IPS-NIHi7 (cell line): ENCODE measurements at regions not wholly inside any gene's neighbourhood (a gene's known extent, or its start where the extent isn't known, plus 50 kb on each side); places are given as distances from the start of the nearest gene placed in this dataset.

Experiments
- DNase-seq: peaks from one replicate; pipeline ENCODE4 v3.0.0; 2012; ENCODE audit warnings: mixed read lengths; ENCODE audit errors: extremely low spot score

DNA sequence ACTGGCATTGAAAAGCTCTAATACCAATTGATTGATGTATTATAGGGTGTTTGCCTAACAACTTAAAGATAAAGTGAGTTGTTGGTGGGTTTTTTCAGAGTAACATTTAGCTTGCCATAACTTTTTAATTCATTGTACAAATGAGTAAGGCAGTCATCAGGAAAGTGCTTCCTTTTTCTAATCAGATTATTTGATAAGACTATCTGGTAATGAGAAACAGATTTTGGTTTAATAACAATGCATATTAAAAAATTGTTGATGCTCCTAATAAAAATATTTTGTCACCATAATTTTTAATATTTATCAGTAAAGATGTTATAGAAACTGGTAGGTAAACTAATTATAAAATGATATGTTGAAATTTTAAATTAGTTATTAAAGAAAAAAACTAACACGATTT is 51.3 kb downstream of the BLTP1 start:
- no peak for DNase-seq

DNA sequence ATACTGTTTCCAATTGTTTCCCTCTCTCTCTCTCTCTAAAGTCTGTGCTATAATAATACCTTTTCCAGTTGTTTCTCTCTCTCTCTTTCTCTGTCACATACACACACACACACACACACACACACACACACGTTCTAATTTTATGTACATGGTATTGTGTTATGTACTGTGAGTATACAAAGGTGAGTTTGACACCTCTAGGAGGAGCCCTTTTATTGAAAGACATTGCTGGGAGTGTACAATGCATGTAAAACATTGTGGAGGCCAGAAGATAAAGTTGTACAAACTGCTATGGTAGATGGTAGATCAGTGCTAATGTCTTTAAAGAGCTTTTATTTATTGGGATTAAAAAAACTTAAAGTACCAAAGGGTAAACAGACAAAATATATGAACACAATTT is 53.6 kb downstream of the BLTP1 start:
- DNase-seq, result no peak

DNA sequence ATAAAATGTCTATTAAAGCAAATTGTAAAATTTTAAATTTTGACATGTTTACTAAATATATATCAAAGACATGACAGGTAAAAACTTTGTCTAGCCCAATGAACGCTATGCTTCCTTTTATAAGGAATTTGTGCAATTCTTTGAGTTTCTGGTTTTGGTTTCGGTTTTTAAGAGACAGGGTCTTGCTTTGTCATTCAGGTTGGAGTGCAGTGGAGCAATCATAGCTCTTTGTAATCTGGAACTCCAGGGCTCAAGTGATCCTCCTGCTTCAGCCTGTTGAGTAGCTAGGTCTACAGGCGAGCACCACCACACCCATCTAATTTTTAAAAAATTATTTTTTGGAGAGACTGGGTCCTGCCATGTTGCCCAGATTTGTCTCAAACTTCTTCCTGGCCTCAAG is 60.7 kb downstream of the BLTP1 start:
- no peak for DNase-seq

DNA sequence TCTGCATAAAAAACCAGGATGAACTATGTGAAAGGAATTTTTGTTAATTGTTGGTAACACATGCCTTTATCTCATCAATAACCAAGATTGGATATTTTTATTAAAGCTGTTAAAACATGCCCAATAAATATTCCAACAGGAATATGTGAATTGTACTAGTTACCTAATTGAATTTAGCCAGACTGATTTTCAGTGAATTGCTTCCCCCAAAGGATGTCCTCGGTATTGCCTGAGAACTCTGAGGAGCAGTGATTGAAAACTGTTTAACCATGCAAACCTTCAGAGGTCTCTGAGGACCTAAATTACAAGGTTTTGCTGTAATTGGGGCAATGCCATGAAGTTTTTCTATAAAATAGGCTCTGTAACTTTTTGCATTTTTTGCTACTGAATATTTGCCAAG is 66.6 kb downstream of the BLTP1 start:
- peak; percentile 22 for DNase-seq

DNA sequence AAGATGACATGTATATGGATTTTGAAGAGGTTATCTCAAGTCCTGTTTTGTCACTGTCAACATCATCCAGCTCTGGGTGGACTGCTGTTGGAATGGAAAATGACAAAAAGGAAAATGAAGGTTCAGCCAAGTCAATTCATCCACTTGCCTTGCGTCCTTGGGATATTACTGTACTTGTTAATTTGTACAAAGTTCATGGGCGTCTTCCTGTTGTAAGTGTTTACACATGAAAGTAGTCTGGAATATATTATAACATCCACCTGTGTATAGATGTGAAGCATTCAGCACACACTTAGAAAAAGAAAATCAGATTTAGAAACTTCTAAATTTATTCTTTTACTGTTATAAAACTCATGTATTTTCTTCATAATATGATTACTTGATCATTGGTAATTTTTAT is 67.2 kb downstream of the BLTP1 start:
- DNase-seq, result no peak

DNA sequence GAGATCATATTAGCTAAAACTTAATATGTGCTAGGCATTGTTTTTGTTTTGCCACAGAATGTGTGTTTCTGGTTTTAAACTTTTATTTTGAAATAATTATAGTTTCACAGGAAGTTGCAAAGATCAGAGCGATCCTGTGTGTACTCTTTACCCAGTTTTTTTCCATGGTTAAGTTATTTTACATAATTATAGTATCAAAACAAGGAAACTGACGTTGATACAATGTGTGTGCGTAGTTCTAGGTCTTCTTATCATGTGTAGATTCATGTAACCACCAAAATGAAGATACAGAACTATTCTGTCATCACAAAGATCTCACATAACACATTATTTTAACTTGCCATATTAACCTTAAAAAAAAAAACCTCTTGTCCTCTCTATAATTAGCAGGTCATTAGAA is 69.2 kb downstream of the BLTP1 start:
- no peak for DNase-seq

- DNase-seq, result peak; percentile 24
These were observed 72.2 kb downstream of the BLTP1 start for GRCh38 chr4:122224348-122224747.

GRCh38 chr4:122227202-122227601 is 75.1 kb downstream of the BLTP1 start:
- DNase-seq, result no peak

DNA sequence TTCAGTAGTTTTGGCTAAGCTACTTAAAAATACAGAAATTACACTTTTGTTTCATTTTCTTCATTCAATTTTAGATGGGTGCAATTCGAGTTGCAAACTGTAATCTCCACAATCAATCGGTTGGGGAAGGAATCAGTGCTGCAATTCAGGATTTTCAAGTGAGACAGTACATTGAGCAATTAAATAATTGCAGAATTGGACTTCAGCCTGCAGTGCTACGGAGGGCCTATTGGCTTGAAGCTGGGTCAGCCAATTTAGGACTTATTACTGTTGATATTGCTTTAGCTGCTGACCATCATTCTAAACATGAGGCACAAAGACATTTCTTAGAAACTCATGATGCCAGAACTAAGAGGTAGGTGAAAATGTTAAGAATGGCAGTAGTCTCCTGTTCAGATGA is 77.7 kb downstream of the BLTP1 start:
- no peak for DNase-seq

GRCh38 chr4:122232633-122233032 is 80.5 kb downstream of the BLTP1 start:
- DNase-seq, result no peak

DNA sequence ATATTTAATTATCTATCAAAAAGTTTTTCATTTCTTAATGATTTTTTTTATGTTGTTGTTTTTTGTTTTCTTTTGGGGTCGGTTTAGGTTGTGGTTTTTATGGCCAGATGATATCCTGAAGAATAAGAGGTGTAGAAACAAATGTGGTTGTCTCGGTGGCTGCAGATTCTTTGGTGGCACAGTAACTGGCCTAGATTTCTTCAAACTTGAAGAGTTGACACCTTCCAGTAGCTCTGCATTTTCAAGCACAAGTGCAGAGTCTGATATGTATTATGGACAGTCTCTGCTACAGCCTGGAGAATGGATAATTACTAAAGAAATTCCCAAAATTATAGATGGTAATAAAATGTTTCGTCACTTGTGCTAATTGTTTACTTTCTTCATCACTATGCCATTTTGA is 82.6 kb downstream of the BLTP1 start:
- no peak for DNase-seq

- DNase-seq, result no peak
These were observed 91.7 kb downstream of the BLTP1 start for GRCh38 chr4:122243785-122244184.

DNA sequence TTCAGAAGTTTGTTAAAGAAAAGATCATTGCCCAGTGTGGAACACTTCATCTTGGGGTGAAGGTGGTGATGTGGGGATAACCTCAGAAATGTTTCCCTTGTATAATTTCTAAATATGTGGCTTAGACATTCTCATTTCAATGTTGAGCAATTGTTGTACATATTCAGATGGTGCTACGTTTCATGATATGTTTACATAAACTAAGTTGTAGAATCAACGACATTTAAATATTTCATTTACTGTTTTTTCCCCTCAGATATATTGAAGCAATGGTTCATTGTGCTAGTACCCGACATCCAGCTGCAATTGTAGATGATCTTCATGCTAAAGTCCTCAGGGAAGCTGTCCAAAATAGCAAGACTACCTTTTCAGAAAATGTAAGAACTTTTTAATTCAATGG is 92.6 kb downstream of the BLTP1 start:
- no peak for DNase-seq

DNA sequence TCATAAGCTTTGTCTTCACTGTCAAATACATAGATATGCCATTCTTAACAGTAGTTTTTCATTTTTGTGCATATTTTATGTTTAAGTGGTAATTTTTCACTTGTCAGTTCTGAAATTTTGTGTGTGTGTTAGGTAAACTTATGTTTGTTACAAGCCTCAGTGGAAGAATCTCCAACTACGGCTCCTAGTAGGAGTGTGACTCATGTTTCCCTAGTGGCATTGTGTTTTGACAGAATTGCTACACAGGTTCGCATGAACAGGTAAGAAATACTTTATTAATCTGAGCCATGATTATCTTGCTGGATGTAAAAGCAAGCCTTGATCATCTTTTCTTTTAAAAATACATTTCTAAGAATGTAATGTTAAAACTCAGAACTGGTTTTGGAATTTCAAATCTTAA is 94.4 kb downstream of the BLTP1 start:
- DNase-seq, result no peak

- no peak for DNase-seq
These were observed 97.2 kb downstream of the BLTP1 start for GRCh38 chr4:122249357-122249756.

GRCh38 chr4:122252584-122252983 is 100.5 kb downstream of the BLTP1 start:
- no peak for DNase-seq

DNA sequence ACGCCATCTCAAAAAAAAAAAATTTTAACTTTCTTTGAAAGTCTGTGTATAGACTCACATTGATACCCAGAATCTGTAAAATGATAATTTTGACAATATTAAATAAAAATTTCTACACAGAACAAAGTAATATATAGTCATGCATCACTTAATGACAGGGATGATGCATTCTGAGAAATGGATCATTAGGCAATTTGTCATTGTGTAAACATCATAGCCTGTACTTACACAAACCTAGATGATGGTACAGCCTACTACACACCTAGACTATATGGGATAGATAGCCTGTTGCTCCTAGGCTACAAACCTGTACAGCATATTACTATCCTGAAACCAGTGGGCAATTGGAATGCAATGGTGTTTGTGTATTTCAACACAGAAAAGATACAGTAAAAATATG is 107.7 kb downstream of the BLTP1 start:
- DNase-seq, result no peak

GRCh38 chr4:122276359-122276758 is 102.5 kb upstream of the ADAD1 start:
- no peak for DNase-seq

DNA sequence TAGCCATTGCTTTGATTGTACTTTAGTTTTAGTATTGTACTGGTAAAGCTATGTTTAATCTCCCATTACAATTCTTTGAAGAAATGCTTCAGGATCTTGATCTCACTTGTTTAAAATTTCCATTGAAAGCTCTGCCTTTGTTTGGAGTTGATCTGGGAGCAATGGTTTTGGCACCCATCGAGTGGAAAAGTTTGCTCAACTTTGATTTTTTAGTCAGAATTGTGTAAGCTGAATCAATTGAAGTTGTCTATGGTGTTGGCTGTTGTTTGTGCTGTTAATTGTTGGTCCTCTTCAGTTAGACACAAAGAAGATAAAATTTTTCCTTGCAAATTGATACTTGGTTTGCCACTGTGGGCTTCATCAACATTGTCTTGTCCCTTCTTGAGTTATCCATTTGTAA is 99.8 kb upstream of the ADAD1 start:
- no peak for DNase-seq

DNA sequence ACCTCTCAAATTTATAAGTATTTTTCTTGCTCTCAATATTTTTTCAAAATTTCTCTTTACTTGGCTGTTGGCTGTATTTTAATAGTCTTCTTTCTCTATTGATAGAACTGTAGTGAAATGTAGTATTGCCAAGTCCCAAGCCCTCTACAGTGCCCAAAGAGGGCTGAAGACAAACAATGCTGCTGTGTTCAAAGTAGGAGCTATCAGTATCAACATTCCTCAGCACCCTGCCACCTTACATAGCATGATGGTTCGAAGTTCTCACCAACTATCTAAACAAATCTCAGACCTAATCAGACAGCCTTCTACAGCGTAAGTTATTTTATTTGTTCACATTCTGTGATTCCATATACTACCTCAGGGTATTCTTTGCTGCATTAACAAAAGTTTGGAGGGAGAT is 99.1 kb upstream of the ADAD1 start:
- DNase-seq, result no peak

DNA sequence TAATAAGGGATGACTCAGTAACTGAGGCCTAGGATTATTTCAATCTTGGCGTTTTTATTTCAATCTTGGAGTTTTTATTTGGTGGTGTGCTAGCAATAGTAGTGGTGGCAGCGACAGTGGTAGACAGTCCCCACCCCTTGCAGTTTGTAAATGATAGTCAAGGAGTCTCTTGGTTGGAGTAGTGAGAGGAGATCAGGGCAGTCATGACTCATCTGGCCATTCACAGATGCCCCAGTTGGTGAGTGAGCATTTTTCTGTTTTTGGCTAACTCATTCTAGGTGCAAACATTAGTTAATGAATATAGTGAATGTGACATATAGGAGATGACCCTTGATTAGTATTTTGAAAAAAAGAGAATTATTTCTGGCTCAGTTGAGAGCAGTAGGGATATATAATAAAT is 93.5 kb upstream of the ADAD1 start:
- DNase-seq, result peak; percentile 8

DNA sequence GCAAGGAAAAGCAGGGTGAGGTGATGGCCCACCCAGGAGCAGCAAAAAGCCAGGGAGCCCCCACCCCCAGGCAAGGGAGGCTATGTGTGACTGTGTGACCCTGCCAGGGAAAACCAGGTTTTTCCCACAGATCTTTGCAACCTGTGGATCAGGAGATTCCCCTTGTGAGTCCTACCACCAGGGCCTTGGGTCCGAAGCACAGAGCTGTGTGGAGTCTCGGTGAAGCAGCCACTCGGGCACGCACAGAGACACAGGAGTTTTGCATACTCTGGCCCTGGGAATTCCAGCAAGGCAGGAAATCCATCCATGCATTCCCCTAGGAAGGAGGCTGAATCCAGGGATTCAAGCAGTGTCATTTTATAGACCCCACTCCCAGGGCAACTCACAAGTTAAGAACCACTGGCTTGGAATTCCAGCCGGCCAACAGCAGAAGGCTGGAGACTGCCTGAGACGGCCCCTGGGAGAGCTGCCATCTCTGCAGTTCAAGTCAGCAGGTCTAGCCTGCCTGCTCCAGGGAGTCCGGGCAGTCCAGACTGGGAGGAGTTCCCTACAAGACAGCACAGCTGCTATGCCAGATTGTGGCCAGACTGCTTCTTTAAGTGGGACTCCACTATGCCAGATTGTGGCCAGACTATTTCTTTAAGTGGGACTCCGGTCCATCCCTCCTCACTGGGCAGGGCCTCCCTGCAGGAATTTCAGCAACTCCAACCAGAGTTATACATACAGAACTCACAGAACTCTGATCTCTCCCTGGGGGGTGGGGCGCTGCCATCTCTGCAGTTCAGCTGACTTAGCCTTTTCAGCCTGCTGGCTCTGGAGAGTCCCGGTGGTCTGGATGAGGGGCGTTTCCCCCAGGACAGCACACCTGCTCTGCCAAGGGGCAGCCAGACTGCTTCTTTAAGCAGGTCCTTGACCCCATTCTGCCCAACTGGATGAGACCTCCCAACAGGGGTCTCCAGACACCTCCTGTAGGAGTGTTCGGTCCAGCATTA is 85.1 kb upstream of the ADAD1 start:
- peak; percentile 8 for DNase-seq

DNA sequence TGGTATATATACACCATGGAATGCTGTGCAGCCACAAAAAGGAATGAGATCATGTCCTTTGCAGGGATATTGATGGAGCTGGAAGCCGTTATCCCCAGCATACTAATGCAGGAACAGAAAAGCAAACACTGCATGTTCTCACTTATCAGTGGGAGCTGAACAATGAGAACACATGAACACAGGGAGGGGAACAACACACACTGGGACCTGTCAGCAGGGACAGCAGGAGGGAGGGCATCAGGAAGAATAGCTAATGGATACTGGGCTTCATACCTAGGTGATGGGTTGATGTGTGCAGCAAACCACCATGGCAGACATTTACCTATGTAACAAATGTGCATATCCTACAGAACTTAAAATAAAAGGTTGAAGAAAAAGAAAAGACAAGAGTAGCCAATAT is 81.1 kb upstream of the ADAD1 start:
- DNase-seq, result no peak

GRCh38 chr4:122300776-122301175 is 78.0 kb upstream of the ADAD1 start:
- no peak for DNase-seq
